SK-N-SH (cell line): ENCODE measurements at regions not wholly inside any gene's neighbourhood (a gene's known extent, or its start where the extent isn't known, plus 50 kb on each side); places are given as distances from the start of the nearest gene placed in this dataset.

ENCODE experiments used
- CTCF ChIA-PET: fragments of 300-600, 350-600 bp; formaldehyde crosslinking; extraction: SDS; loops from one replicate; lab custom pipeline; 2021; lab: Yijun Ruan, JAX
- POLR2A ChIA-PET: fragments of 350-600 bp; sonication (Branson Sonifier 250); formaldehyde crosslinking; extraction: SDS; loops from one replicate; lab custom pipeline; 2020; ENCODE audit warnings: antibody characterized with exemption, inconsistent platforms; lab: Yijun Ruan, JAX
- DNase-seq: peaks from one replicate; pipeline ENCODE4 v3.0.0; 2012
- H2AFZ ChIP-seq: fragments of 200-600 bp; sonication (generic); 2 replicates; pipeline ENCODE4 v1.8.1; 2016; ENCODE audit warnings: antibody characterized with exemption, mild to moderate bottlenecking, low read depth
- H3F3A ChIP-seq: fragments of 200-600 bp; sonication (generic); replicated peaks from 2 replicates; pipeline ENCODE3; 2016; ENCODE audit warnings: antibody characterized with exemption, mild to moderate bottlenecking; ENCODE audit not compliant: insufficient read depth
- H3K27ac ChIP-seq, 2 experiments: fragments of 200-500 bp in 1 of 2; fragments of 200-600 bp in 1 of 2; sonication (Bioruptor generic) in 1 of 2; sonication (generic), shearing (Covaris generic) in 1 of 2; 2 replicates each; pipeline versions ENCODE4 v1.5.1 to v1.6.1; 2014 to 2016; ENCODE audit warnings: low read depth in 2 of 2, inconsistent platforms in 1 of 2, low read length in 1 of 2, mild to moderate bottlenecking in 1 of 2, mixed read lengths in 1 of 2
- H3K27me3 ChIP-seq: fragments of 200-600 bp; sonication (generic), shearing (Covaris generic); 2 replicates; pipeline ENCODE4 v1.6.1; 2016; ENCODE audit warnings: mixed run types; ENCODE audit not compliant: insufficient read depth
- H3K36me3 ChIP-seq, 2 experiments: fragments of 200-500 bp in 1 of 2; fragments of 200-600 bp in 1 of 2; sonication (Bioruptor generic) in 1 of 2; sonication (generic) in 1 of 2; replicated peaks in 1 of 2; 2 replicates each; pipeline versions ENCODE3 to v1.5.1; 2014 to 2016; ENCODE audit warnings: low read length in 1 of 2, mild to moderate bottlenecking in 1 of 2; ENCODE audit not compliant: insufficient read depth in 2 of 2, control insufficient read depth in 1 of 2
- H3K4me1 ChIP-seq, 2 experiments: fragments of 200-500 bp in 1 of 2; fragments of 200-600 bp in 1 of 2; sonication (Bioruptor generic) in 1 of 2; sonication (generic), shearing (Covaris generic) in 1 of 2; 2 replicates each; pipeline versions ENCODE4 v1.5.1 to v1.6.1; 2014 to 2016; ENCODE audit warnings: low read depth in 1 of 2, low read length in 1 of 2, mixed run types in 1 of 2; ENCODE audit not compliant: insufficient read depth in 2 of 2, control insufficient read depth in 1 of 2
- H3K4me2 ChIP-seq: fragments of 200-600 bp; sonication (generic), shearing (Covaris generic); 2 replicates; pipeline ENCODE4 v1.6.1; 2017; ENCODE audit warnings: mixed run types
- H3K4me3 ChIP-seq, 2 experiments: fragments of 200-500 bp in 1 of 2; fragments of 200-600 bp in 1 of 2; sonication (Bioruptor generic) in 1 of 2; sonication (generic), shearing (Covaris generic) in 1 of 2; 2 replicates each; pipeline versions ENCODE4 v1.5.1 to v1.8.1; 2014 to 2016; ENCODE audit warnings: low read depth in 2 of 2, inconsistent platforms in 1 of 2, low read length in 1 of 2, mild to moderate bottlenecking in 1 of 2, mixed read lengths in 1 of 2, moderate library complexity in 1 of 2
- H3K79me2 ChIP-seq: fragments of 200-600 bp; sonication (generic); 2 replicates; pipeline ENCODE4 v1.8.1; 2017; ENCODE audit warnings: mild to moderate bottlenecking; ENCODE audit not compliant: insufficient read depth
- H3K9ac ChIP-seq: fragments of 200-600 bp; sonication (generic); 2 replicates; pipeline ENCODE4 v1.6.1; 2017; ENCODE audit warnings: mixed run types
- H3K9me2 ChIP-seq: fragments of 200-600 bp; sonication (generic); 2 replicates; pipeline ENCODE4 v1.6.1; 2017; ENCODE audit warnings: mixed run types
- H3K9me3 ChIP-seq: fragments of 200-600 bp; sonication (generic); 2 replicates; pipeline ENCODE4 v1.6.1; 2017; ENCODE audit warnings: mixed run types, mild to moderate bottlenecking, moderate library complexity
- H4K20me1 ChIP-seq: fragments of 200-600 bp; sonication (generic); 2 replicates; pipeline ENCODE4 v1.6.1; 2017; ENCODE audit warnings: mild to moderate bottlenecking, mixed run types; ENCODE audit not compliant: insufficient read depth
- CHD2 ChIP-seq: fragments of 150-350 bp; IDR thresholded peaks from 2 replicates; pipeline ENCODE4 v1.6.1; 2018; ENCODE audit warnings: low read length; ENCODE audit not compliant: partially characterized antibody
- ELF1 ChIP-seq: IDR thresholded peaks from 2 replicates; pipeline ENCODE4 v1.4.0; 2012
- EP300 ChIP-seq, 2 experiments: IDR thresholded peaks; 2 replicates each; pipeline versions ENCODE4 v1.4.0 to v1.6.1; 2012; ENCODE audit warnings: borderline replicate concordance in 1 of 2, low read depth in 1 of 2, low read length in 1 of 2
- EZH2phosphoT487 ChIP-seq: fragments of 200-600 bp; sonication (generic); IDR thresholded peaks from 2 replicates; pipeline ENCODE4 v1.6.1; 2017; ENCODE audit warnings: low read depth, mixed run types, mild to moderate bottlenecking, antibody characterized with exemption, moderate library complexity, borderline replicate concordance
- FOSL2 ChIP-seq: IDR thresholded peaks from 2 replicates; pipeline ENCODE4 v1.4.0; 2012; ENCODE audit warnings: low read depth, mild to moderate bottlenecking, moderate library complexity, borderline replicate concordance
- FOXM1 ChIP-seq: IDR thresholded peaks from 2 replicates; pipeline ENCODE4 v1.4.0; 2012; ENCODE audit warnings: low read depth, mild to moderate bottlenecking
- GABPA ChIP-seq: IDR thresholded peaks from 2 replicates; pipeline ENCODE4 v1.4.0; 2012; ENCODE audit warnings: low read depth, mild to moderate bottlenecking
- GATA2 ChIP-seq: sonication (generic); formaldehyde crosslinking; IDR thresholded peaks from 2 replicates; pipeline ENCODE4 v1.5.0; 2020; ENCODE audit warnings: mild to moderate bottlenecking, missing genetic modification reagents
- JUND ChIP-seq: IDR thresholded peaks from 2 replicates; pipeline ENCODE4 v1.4.0; 2012
- NRF1 ChIP-seq: IDR thresholded peaks from 2 replicates; pipeline ENCODE4 v1.6.1; 2012; ENCODE audit warnings: low read depth, mild to moderate bottlenecking, low read length
- RAD21 ChIP-seq: IDR thresholded peaks from 2 replicates; pipeline ENCODE4 v1.6.1; 2012; ENCODE audit warnings: mild to moderate bottlenecking, low read length
- RCOR1 ChIP-seq: fragments of 150-350 bp; IDR thresholded peaks from 2 replicates; pipeline ENCODE4 v1.6.1; 2017; ENCODE audit warnings: antibody characterized with exemption, low read length
- RFX5 ChIP-seq: IDR thresholded peaks from 2 replicates; pipeline ENCODE4 v1.6.1; 2012; ENCODE audit warnings: mild to moderate bottlenecking, improper control_type of control experiment, low read length
- RXRA ChIP-seq: IDR thresholded peaks from 2 replicates; pipeline ENCODE4 v1.4.0; 2012; ENCODE audit warnings: low read depth, mild to moderate bottlenecking, borderline replicate concordance
- SMC3 ChIP-seq: IDR thresholded peaks from 2 replicates; pipeline ENCODE4 v1.6.1; 2012; ENCODE audit warnings: low read depth, low read length, improper control_type of control experiment
- TCF12 ChIP-seq: IDR thresholded peaks from 2 replicates; pipeline ENCODE4 v1.4.0; 2012
- TEAD4 ChIP-seq: IDR thresholded peaks from 2 replicates; pipeline ENCODE4 v1.4.0; 2012; ENCODE audit warnings: mild to moderate bottlenecking, borderline replicate concordance; ENCODE audit not compliant: insufficient read depth
- WGBS: methylation state at CpG from one replicate; pipeline ENCODE4 v1.1.6; 2017; ENCODE audit warnings: low lambda C conversion rate; 5-methylcytosine and 5-hydroxymethylcytosine counted together
- TF ChIP-seq, protein P1 (sequence below): fragments of 150-350 bp; IDR thresholded peaks from 2 replicates; pipeline ENCODE4 v1.6.1; 2017; ENCODE audit warnings: antibody characterized with exemption, low read length, low read depth, borderline replicate concordance
- TF ChIP-seq, protein P2 (sequence below): fragments of 150-350 bp; IDR thresholded peaks from 2 replicates; pipeline ENCODE4 v1.6.1; 2016; ENCODE audit warnings: mild to moderate bottlenecking, low read depth, low read length
- TF ChIP-seq, protein P3 (sequence below): IDR thresholded peaks from 2 replicates; pipeline ENCODE4 v1.4.0; 2012; ENCODE audit warnings: low read depth, borderline replicate concordance

DNA sequence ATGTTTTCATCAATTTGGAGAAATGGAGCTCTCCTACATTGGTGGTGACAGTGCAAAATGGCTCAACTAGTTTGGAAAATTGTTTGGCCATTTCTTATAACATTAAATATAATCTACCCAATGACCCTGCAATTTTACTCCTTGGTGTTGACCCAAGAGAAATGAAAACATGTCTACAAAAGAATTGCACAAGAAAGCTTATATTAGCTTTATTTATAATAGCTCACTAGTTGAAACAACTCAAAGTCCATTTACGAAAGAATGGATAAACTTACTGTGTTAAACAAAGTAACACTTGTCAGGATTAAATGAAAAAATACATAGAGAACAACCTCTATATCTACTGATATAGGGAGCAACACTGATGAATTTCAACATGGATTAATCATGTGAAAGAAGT, 539.9 kb downstream of the DNAJB9 start:
- no peaks in the 10 kb centered on the region for H3K4me1 ChIP-seq
- H3K4me2 ChIP-seq: no peak overlapping the region
- no peak for DNase-seq
- ChIA-PET POLR2A (no interaction called here), CTCF (interaction anchor here (0.6 to 0.9 kb wide), 3 partner anchors 8 to 86 kb away, joined by 3 to 4 read pairs (median 3); no protein-coding TSS in a partner anchor)
- H3F3A ChIP-seq: no peaks in the 10 kb centered on the region
- H3K27me3 ChIP-seq: no peaks in the 10 kb centered on the region
- 19% methylated on average over 1 of the region's 1 CpG for WGBS
- H3K36me3 ChIP-seq: no peaks in the 10 kb centered on the region
- H4K20me1 ChIP-seq: no peaks in the 10 kb centered on the region
- no peak overlapping the region for H3K9ac ChIP-seq
- H3K9me3 ChIP-seq: peaks cover 12% of the 10 kb centered on the region
- H3K27ac ChIP-seq: no peak overlapping the region
- TF ChIP-seq FOXM1 (no peak), SMC3 (no peak), RAD21 (no peak), TCF12 (no peak), NRF1 (no peak), CHD2 (no peak), TEAD4 (no peak), RXRA (no peak), FOSL2 (no peak), RCOR1 (no peak), GABPA (no peak), JUND (no peak), RFX5 (no peak), ELF1 (no peak), GATA2 (no peak), EP300 (IDR thresholded peaks at IDR 0.05; ENCODE audit: borderline replicate concordance in 1 of 2, low read depth in 1 of 2, low read length in 1 of 2) (no peak), EZH2phosphoT487 (no peak)
- TF ChIP-seq, protein P1, sequence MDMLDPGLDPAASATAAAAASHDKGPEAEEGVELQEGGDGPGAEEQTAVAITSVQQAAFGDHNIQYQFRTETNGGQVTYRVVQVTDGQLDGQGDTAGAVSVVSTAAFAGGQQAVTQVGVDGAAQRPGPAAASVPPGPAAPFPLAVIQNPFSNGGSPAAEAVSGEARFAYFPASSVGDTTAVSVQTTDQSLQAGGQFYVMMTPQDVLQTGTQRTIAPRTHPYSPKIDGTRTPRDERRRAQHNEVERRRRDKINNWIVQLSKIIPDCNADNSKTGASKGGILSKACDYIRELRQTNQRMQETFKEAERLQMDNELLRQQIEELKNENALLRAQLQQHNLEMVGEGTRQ: no peak
- TF ChIP-seq, protein P2, sequence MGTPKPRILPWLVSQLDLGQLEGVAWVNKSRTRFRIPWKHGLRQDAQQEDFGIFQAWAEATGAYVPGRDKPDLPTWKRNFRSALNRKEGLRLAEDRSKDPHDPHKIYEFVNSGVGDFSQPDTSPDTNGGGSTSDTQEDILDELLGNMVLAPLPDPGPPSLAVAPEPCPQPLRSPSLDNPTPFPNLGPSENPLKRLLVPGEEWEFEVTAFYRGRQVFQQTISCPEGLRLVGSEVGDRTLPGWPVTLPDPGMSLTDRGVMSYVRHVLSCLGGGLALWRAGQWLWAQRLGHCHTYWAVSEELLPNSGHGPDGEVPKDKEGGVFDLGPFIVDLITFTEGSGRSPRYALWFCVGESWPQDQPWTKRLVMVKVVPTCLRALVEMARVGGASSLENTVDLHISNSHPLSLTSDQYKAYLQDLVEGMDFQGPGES: no peak
- TF ChIP-seq, protein P3, sequence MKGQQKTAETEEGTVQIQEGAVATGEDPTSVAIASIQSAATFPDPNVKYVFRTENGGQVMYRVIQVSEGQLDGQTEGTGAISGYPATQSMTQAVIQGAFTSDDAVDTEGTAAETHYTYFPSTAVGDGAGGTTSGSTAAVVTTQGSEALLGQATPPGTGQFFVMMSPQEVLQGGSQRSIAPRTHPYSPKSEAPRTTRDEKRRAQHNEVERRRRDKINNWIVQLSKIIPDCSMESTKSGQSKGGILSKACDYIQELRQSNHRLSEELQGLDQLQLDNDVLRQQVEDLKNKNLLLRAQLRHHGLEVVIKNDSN: no peak
- H3K9me2 ChIP-seq: peaks cover 7% of the 10 kb centered on the region; the same call in 1 of the 2 replicates
- H3K4me3 ChIP-seq: no peak overlapping the region
- no peaks in the 10 kb centered on the region for H3K79me2 ChIP-seq
- H2AFZ ChIP-seq: no peak overlapping the region
